Activated T-cell treated with anti-CD3 and anti-CD28 coated beads, Interleukin-2, amount 50 U/mL, for 24 hours (primary cell): ENCODE measurements at regions not wholly inside any gene's neighbourhood (a gene's known extent, or its start where the extent isn't known, plus 50 kb on each side); places are given as distances from the start of the nearest gene placed in this dataset.

ENCODE experiments used
- DNase-seq: peaks from one replicate; pipeline ENCODE4 v3.0.0-alpha.2; 2020
- H3K27ac Mint-ChIP-seq: 2 replicates; pipeline ENCODE4 v1.8.0; 2020; ENCODE audit warnings: mild to moderate bottlenecking, mixed read lengths
- H3K27me3 Mint-ChIP-seq: 2 replicates; pipeline ENCODE4 v1.8.0; 2020; ENCODE audit warnings: mixed read lengths
- H3K36me3 Mint-ChIP-seq: 2 replicates; pipeline ENCODE4 v1.8.0; 2020; ENCODE audit warnings: low read depth, mixed read lengths
- H3K4me1 Mint-ChIP-seq: 2 replicates; pipeline ENCODE4 v1.8.0; 2020; ENCODE audit warnings: low read depth, mixed read lengths
- H3K4me3 Mint-ChIP-seq: 2 replicates; pipeline ENCODE4 v1.8.0; 2020; ENCODE audit warnings: mild to moderate bottlenecking, moderate library complexity, mixed read lengths
- H3K9me3 Mint-ChIP-seq: 2 replicates; pipeline ENCODE4 v1.8.0; 2020; ENCODE audit warnings: mixed read lengths

- Mint-ChIP-seq H3K4me1 (no peaks in the 10 kb centered on the region), H3K4me3 (no peak overlapping the region), H3K36me3 (no peaks in the 10 kb centered on the region), H3K27ac (no peak overlapping the region), H3K9me3 (no peaks in the 10 kb centered on the region), H3K27me3 (no peaks in the 10 kb centered on the region)
- no peak for DNase-seq
Observed at GRCh38 chr9:105968811-105969466, 274.6 kb downstream of the TMEM38B start.

GRCh38 chr9:105969636-105970035 is 275.3 kb downstream of the TMEM38B start:
- Mint-ChIP-seq H3K36me3 (no peaks in the 10 kb centered on the region), H3K9me3 (no peaks in the 10 kb centered on the region), H3K4me3 (no peak overlapping the region), H3K27ac (no peak overlapping the region), H3K4me1 (no peaks in the 10 kb centered on the region), H3K27me3 (no peaks in the 10 kb centered on the region)
- no peak for DNase-seq

- no peak overlapping the region for H3K4me3 Mint-ChIP-seq
- no peaks in the 10 kb centered on the region for H3K4me1 Mint-ChIP-seq
- no peaks in the 10 kb centered on the region for H3K36me3 Mint-ChIP-seq
- H3K9me3 Mint-ChIP-seq, result no peaks in the 10 kb centered on the region
- DNase-seq, result no peak
- H3K27ac Mint-ChIP-seq, result no peak overlapping the region
- H3K27me3 Mint-ChIP-seq, result no peaks in the 10 kb centered on the region
Observed at GRCh38 chr9:105971986-105972385, 277.6 kb downstream of the TMEM38B start.

GRCh38 chr9:105972466-105973204 is 278.3 kb downstream of the TMEM38B start:
- Mint-ChIP-seq H3K4me1 (no peaks in the 10 kb centered on the region), H3K27me3 (no peaks in the 10 kb centered on the region), H3K4me3 (no peak overlapping the region), H3K27ac (no peak overlapping the region), H3K9me3 (no peaks in the 10 kb centered on the region), H3K36me3 (no peaks in the 10 kb centered on the region)
- no peak for DNase-seq

- no peaks in the 10 kb centered on the region for H3K9me3 Mint-ChIP-seq
- H3K36me3 Mint-ChIP-seq, result no peaks in the 10 kb centered on the region
- H3K4me3 Mint-ChIP-seq, result no peak overlapping the region
- no peak for DNase-seq
- H3K4me1 Mint-ChIP-seq, result no peaks in the 10 kb centered on the region
- no peak overlapping the region for H3K27ac Mint-ChIP-seq
- no peaks in the 10 kb centered on the region for H3K27me3 Mint-ChIP-seq
Observed at GRCh38 chr9:105973951-105974351, 279.6 kb downstream of the TMEM38B start.

GRCh38 chr9:105975886-105976645 is 281.7 kb downstream of the TMEM38B start:
- H3K27ac Mint-ChIP-seq, result no peak overlapping the region

GRCh38 chr9:105978336-105978735 is 284.0 kb downstream of the TMEM38B start:
- Mint-ChIP-seq H3K27me3 (no peaks in the 10 kb centered on the region), H3K27ac (no peak overlapping the region), H3K36me3 (no peaks in the 10 kb centered on the region), H3K4me1 (no peaks in the 10 kb centered on the region), H3K4me3 (no peak overlapping the region), H3K9me3 (no peaks in the 10 kb centered on the region)
- DNase-seq, result no peak

More at GRCh38 chr9:105975886-105976645, 281.7 kb downstream of the TMEM38B start:
- no peaks in the 10 kb centered on the region for H3K9me3 Mint-ChIP-seq
- no peak overlapping the region for H3K4me3 Mint-ChIP-seq
- no peaks in the 10 kb centered on the region for H3K4me1 Mint-ChIP-seq
- no peaks in the 10 kb centered on the region for H3K27me3 Mint-ChIP-seq
- no peaks in the 10 kb centered on the region for H3K36me3 Mint-ChIP-seq
- no peak for DNase-seq

- Mint-ChIP-seq H3K36me3 (no peaks in the 10 kb centered on the region), H3K9me3 (no peaks in the 10 kb centered on the region), H3K27ac (no peak overlapping the region), H3K4me3 (no peak overlapping the region), H3K4me1 (no peaks in the 10 kb centered on the region), H3K27me3 (no peaks in the 10 kb centered on the region)
- DNase-seq, result no peak
Observed at GRCh38 chr9:105978826-105979225, 284.5 kb downstream of the TMEM38B start.

GRCh38 chr9:105979290-105979689 is 284.9 kb downstream of the TMEM38B start:
- H3K36me3 Mint-ChIP-seq, result no peaks in the 10 kb centered on the region
- no peaks in the 10 kb centered on the region for H3K4me1 Mint-ChIP-seq
- H3K9me3 Mint-ChIP-seq, result no peaks in the 10 kb centered on the region
- H3K27me3 Mint-ChIP-seq, result no peaks in the 10 kb centered on the region
- no peak for DNase-seq
- no peak overlapping the region for H3K27ac Mint-ChIP-seq
- H3K4me3 Mint-ChIP-seq, result no peak overlapping the region

- H3K4me3 Mint-ChIP-seq, result no peak overlapping the region
- DNase-seq, result no peak
- H3K27me3 Mint-ChIP-seq, result no peaks in the 10 kb centered on the region
- H3K27ac Mint-ChIP-seq, result no peak overlapping the region
- H3K36me3 Mint-ChIP-seq, result no peaks in the 10 kb centered on the region
- H3K9me3 Mint-ChIP-seq, result no peaks in the 10 kb centered on the region
- H3K4me1 Mint-ChIP-seq, result no peaks in the 10 kb centered on the region
Observed at GRCh38 chr9:105984714-105985113, 290.4 kb downstream of the TMEM38B start.

- Mint-ChIP-seq H3K9me3 (no peaks in the 10 kb centered on the region), H3K27ac (no peak overlapping the region), H3K4me1 (no peaks in the 10 kb centered on the region), H3K4me3 (no peak overlapping the region), H3K36me3 (no peaks in the 10 kb centered on the region), H3K27me3 (no peaks in the 10 kb centered on the region)
- DNase-seq, result no peak
Observed at GRCh38 chr9:105993116-105993854, 298.9 kb downstream of the TMEM38B start.

GRCh38 chr9:105993921-105994715 is 299.8 kb downstream of the TMEM38B start:
- no peaks in the 10 kb centered on the region for H3K27me3 Mint-ChIP-seq
- no peaks in the 10 kb centered on the region for H3K36me3 Mint-ChIP-seq
- H3K9me3 Mint-ChIP-seq, result no peaks in the 10 kb centered on the region
- H3K4me1 Mint-ChIP-seq, result no peaks in the 10 kb centered on the region
- no peak overlapping the region for H3K27ac Mint-ChIP-seq
- no peak for DNase-seq
- no peak overlapping the region for H3K4me3 Mint-ChIP-seq

- Mint-ChIP-seq H3K27me3 (peaks cover 3% of the 10 kb centered on the region), H3K9me3 (no peaks in the 10 kb centered on the region), H3K4me1 (no peaks in the 10 kb centered on the region), H3K4me3 (no peak overlapping the region), H3K36me3 (no peaks in the 10 kb centered on the region), H3K27ac (no peak overlapping the region)
- no peak for DNase-seq
Observed at GRCh38 chr9:105994970-105995369, 300.6 kb downstream of the TMEM38B start.
